Activated T-helper 1 cell treated with anti-CD3 and anti-CD28 coated beads, Interleukin-12 subunit alpha, Interleukin-12 subunit beta, Interleukin-2, Interleukin-4 antibody, amounts not matched to agents 30 ng/mL and 10 ng/mL and 1 ng/mL, durations not matched to agents 14 hours and 24 hours and 36 hours (primary cell): ENCODE measurements at regions not wholly inside any gene's neighbourhood (a gene's known extent, or its start where the extent isn't known, plus 50 kb on each side); places are given as distances from the start of the nearest gene placed in this dataset.

ENCODE experiments used
- DNase-seq: peaks from one replicate; pipeline ENCODE4 v3.0.0; 2021; ENCODE audit warnings: low spot score
- H3K27ac Mint-ChIP-seq: one replicate; pipeline ENCODE4 v1.8.0; 2021; ENCODE audit warnings: mild to moderate bottlenecking, mixed read lengths
- H3K27me3 Mint-ChIP-seq: one replicate; pipeline ENCODE4 v1.8.0; 2022; ENCODE audit warnings: mild to moderate bottlenecking, moderate library complexity, mixed read lengths; ENCODE audit not compliant: insufficient read depth
- H3K36me3 Mint-ChIP-seq: one replicate; pipeline ENCODE4 v1.8.0; 2021; ENCODE audit warnings: low read depth, mixed read lengths
- H3K4me1 Mint-ChIP-seq: one replicate; pipeline ENCODE4 v1.8.0; 2021; ENCODE audit warnings: low read depth, mixed read lengths
- H3K4me3 Mint-ChIP-seq: one replicate; pipeline ENCODE4 v1.8.0; 2021; ENCODE audit warnings: mild to moderate bottlenecking, moderate library complexity, mixed read lengths
- H3K9me3 Mint-ChIP-seq: one replicate; pipeline ENCODE4 v1.8.0; 2021; ENCODE audit warnings: mixed read lengths
- intact Hi-C: fragments of 100-400 bp; cut with micrococcal nuclease; formaldehyde crosslinking; loops from one replicate; pipeline ENCODE4 v1.15.1; 2024

DNA sequence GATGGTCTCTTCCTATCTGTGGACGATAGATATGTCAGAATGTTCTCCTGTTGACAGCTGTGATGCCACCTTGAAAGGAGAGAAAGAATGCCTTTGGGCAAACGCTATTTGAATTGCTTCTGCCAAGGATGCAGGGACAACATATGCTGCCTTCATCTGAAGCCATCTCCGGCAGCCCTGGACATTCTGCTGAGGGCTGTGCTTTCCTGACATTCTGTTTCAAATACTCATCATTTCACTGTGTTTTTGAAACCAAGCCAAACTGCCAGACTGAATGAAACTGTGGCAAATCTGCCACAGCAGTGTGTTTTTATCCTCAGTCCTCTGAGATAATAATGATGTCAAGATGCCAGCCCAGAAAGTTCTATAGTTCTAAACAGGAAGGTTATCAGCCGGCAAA lies 85.8 kb upstream of the BCAT1 start:
- Mint-ChIP-seq H3K9me3 (no peaks in the 10 kb centered on the region), H3K27me3 (peaks cover 15% of the 10 kb centered on the region), H3K4me3 (no peak overlapping the region), H3K4me1 (no peaks in the 10 kb centered on the region), H3K36me3 (no peaks in the 10 kb centered on the region), H3K27ac (no peak overlapping the region)
- no peak for DNase-seq
- intact Hi-C loops, result loop anchor here (5.0 kb wide), 1 partner anchor 43 kb away; no protein-coding TSS in a partner anchor

DNA sequence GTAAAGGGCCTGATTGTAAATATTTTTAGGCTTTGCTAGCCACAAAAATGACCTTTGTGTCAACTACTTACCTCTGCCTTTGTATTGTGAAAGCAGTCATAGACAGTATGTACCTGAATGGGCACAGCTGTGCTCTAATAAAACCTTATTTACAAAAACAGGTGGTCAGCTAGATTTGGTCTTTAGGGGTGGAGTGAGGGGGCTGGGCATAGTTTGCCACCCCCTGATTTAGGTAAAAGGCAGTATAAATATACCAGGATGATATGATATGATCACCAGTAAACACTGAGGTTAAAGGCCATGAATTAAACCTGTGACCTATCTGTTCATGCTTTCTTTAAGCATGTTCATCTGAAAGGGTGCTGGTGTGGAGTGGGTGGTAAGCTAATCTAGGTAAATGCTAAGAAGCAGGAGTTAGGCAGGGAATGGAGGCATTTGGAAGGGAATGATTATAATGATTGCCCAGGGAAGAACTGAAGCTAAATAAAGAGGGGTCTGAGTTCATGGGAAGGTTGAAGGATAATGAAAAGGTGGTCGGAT lies 77.1 kb upstream of the BCAT1 start:
- H3K9me3 Mint-ChIP-seq, result no peaks in the 10 kb centered on the region
- intact Hi-C loops, result no loop called here
- no peaks in the 10 kb centered on the region for H3K36me3 Mint-ChIP-seq
- H3K4me3 Mint-ChIP-seq, result no peak overlapping the region
- no peak for DNase-seq
- H3K27me3 Mint-ChIP-seq, result peaks cover 2% of the 10 kb centered on the region
- no peak overlapping the region for H3K27ac Mint-ChIP-seq
- no peaks in the 10 kb centered on the region for H3K4me1 Mint-ChIP-seq

DNA sequence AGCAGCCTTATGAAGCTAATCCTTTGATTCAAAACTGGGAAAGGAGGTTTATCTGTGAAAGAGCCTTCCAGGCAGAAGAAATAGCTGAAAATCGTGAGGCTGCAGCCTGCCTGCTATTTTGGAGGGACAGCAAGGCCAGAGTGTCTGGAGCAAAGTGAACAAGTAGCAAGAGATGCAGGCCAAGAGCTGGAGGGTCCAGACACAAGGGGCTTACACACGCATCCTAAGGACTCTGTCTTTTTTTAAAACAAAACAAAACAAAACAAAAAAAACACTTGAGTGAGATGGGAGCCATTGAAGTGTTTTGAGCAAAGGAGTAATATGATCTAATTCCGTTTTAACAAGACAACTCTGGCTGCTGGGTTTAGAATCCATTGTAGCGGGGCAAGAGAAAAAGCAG lies 76.4 kb upstream of the BCAT1 start:
- H3K4me3 Mint-ChIP-seq, result no peak overlapping the region
- no peaks in the 10 kb centered on the region for H3K4me1 Mint-ChIP-seq
- H3K36me3 Mint-ChIP-seq, result no peaks in the 10 kb centered on the region
- intact Hi-C loops, result no loop called here
- peaks cover 5% of the 10 kb centered on the region for H3K27me3 Mint-ChIP-seq
- H3K27ac Mint-ChIP-seq, result no peak overlapping the region
- no peaks in the 10 kb centered on the region for H3K9me3 Mint-ChIP-seq
- no peak for DNase-seq

DNA sequence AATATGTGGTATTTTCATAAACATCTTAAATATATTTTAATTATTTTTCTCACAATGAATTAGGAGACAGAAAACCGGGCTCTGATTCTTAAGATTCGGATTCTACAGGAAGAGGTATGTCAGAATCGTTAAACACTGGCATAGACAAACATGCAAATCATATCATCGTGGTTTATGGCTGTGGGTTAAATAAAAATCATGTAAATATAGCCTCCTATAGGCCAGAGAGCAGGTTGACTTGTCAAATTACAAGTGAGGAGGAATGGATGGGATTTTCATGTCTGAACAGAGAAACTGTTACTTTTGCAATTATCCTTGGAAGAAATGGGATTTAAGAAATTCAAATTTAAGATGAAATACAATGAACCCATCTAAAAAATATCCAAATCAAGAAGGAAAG lies 74.9 kb upstream of the BCAT1 start:
- Mint-ChIP-seq H3K27ac (no peak overlapping the region), H3K4me3 (no peak overlapping the region), H3K4me1 (no peaks in the 10 kb centered on the region), H3K27me3 (peaks cover 5% of the 10 kb centered on the region), H3K36me3 (no peaks in the 10 kb centered on the region), H3K9me3 (no peaks in the 10 kb centered on the region)
- DNase-seq, result no peak
- intact Hi-C loops, result no loop called here

DNA sequence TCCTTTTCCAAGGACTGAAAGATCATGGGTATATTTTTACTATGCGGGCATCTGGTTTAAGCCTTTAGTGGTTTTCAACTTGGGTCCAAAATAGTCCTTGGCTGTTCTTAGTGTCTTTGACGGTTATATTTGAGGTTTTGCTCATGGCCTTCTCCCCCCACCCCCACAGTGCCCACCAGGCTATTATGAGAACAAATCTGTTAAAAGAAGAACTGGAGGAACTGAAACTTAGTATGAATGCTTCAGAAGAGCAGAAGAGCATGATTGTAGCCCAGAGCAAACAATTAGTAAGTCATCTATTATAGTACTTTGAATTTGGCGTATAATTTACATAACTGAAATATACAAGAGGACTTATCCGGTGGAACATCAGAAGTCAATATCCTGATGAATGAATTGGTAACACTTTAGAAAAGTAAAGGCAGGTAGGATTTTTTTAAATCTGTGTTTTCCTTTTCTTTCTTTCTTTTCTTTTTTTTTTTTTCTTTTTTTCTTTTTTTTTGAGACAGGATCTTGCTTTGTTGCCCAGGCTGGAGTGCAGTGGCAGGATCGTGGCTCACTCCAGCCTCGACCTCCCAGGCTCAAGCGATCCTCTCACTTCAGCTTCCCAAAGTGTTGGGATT lies 71.8 kb upstream of the BCAT1 start:
- DNase-seq, result no peak
- no peak overlapping the region for H3K27ac Mint-ChIP-seq
- peaks cover 11% of the 10 kb centered on the region for H3K27me3 Mint-ChIP-seq
- intact Hi-C loops, result no loop called here
- H3K9me3 Mint-ChIP-seq, result no peaks in the 10 kb centered on the region
- no peaks in the 10 kb centered on the region for H3K4me1 Mint-ChIP-seq
- H3K4me3 Mint-ChIP-seq, result no peak overlapping the region
- no peaks in the 10 kb centered on the region for H3K36me3 Mint-ChIP-seq

DNA sequence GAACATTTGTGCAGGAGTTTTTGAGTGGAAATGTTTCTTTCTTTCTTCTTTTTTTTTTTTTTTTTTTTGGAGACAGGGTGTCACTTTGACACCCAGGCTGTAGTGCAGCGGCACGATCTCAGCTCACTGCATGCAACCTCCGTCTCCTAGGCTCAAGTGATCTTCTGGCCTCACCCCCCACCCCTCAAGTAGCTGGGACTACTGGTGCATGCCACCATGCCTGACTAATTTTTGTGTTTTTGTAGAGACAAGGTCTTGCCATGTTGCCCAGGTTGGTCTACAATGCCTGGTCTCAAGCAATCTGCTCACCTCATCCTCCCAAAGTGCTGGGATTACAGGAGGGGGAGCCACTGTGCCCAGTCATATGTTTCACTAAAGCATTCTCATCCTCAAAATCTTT lies 69.2 kb upstream of the BCAT1 start:
- Mint-ChIP-seq H3K4me1 (no peaks in the 10 kb centered on the region), H3K36me3 (no peaks in the 10 kb centered on the region)

DNA sequence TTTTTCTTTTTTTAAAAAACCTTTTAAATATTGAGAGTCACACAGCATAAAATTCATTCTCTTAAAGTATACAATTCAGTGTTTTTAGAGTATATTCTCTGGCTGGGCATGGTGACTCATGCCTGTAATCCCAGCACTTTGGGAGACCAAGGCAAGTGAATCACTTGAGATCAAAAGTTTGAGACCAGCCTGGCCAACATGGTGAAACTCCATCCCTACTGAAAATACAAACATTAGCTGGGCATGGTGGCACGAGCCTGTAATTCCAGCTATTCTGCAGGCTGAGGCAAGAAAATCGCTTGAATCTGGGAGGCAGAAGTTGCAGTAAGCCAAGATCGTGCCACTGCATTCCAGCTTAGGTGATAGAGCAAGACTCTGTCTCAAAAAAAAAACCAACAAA lies 68.4 kb upstream of the BCAT1 start:
- Mint-ChIP-seq H3K27me3 (peaks cover 11% of the 10 kb centered on the region), H3K36me3 (no peaks in the 10 kb centered on the region), H3K4me3 (no peak overlapping the region), H3K27ac (no peak overlapping the region), H3K4me1 (no peaks in the 10 kb centered on the region), H3K9me3 (no peaks in the 10 kb centered on the region)
- DNase-seq, result no peak
- intact Hi-C loops, result no loop called here

More for the DNA sequence above, 69.2 kb upstream of the BCAT1 start:
- DNase-seq, result no peak
- Mint-ChIP-seq H3K27ac (no peak overlapping the region), H3K27me3 (peaks cover 11% of the 10 kb centered on the region), H3K4me3 (no peak overlapping the region), H3K9me3 (no peaks in the 10 kb centered on the region)
- intact Hi-C loops, result no loop called here

DNA sequence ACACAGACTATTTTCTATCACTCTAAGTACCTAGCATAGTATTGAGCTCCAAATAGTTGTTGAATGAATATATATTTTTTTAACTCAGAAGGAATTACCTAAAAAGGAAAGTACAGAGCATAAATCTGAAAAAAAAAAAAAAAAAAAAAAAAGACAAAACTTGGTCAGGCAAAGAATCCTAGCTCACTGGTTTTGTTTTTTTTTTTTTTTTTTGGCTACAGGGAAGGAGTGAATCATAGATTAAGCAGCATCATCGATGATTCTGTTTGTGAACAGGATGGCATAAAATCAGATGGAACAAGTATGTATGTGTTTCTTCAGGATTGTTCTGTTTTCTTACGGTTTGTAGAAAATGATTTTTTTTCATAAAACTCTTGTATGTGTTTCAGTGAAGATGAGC lies 66.1 kb upstream of the BCAT1 start:
- Mint-ChIP-seq H3K27me3 (peaks cover 6% of the 10 kb centered on the region), H3K4me1 (no peaks in the 10 kb centered on the region), H3K27ac (no peak overlapping the region), H3K36me3 (no peaks in the 10 kb centered on the region), H3K4me3 (no peak overlapping the region), H3K9me3 (no peaks in the 10 kb centered on the region)
- intact Hi-C loops, result no loop called here
- no peak for DNase-seq

DNA sequence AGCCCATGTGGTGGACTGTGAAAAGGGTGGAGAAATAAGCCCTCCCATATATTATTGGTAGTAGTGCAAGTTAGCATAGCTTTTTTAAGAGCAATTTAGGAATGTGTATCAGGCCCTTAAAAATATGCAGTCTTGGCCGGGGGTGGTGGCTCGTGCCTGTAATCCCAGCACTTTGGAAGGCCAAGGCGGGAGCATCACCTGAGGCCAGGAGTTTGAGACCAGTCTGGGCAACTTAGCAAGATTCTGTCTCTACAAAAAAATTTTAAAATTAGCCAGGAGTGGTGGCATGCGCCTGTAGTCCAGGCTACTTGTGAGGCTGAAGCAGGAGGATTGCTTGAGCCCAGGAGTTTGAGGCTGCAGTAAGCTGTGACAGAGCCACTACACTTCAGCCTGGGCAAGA lies 64.2 kb upstream of the BCAT1 start:
- no peaks in the 10 kb centered on the region for H3K4me1 Mint-ChIP-seq
- no peaks in the 10 kb centered on the region for H3K36me3 Mint-ChIP-seq
- H3K9me3 Mint-ChIP-seq, result no peaks in the 10 kb centered on the region
- no peak overlapping the region for H3K4me3 Mint-ChIP-seq
- H3K27ac Mint-ChIP-seq, result no peak overlapping the region
- intact Hi-C loops, result no loop called here
- H3K27me3 Mint-ChIP-seq, result peaks cover 6% of the 10 kb centered on the region
- no peak for DNase-seq

DNA sequence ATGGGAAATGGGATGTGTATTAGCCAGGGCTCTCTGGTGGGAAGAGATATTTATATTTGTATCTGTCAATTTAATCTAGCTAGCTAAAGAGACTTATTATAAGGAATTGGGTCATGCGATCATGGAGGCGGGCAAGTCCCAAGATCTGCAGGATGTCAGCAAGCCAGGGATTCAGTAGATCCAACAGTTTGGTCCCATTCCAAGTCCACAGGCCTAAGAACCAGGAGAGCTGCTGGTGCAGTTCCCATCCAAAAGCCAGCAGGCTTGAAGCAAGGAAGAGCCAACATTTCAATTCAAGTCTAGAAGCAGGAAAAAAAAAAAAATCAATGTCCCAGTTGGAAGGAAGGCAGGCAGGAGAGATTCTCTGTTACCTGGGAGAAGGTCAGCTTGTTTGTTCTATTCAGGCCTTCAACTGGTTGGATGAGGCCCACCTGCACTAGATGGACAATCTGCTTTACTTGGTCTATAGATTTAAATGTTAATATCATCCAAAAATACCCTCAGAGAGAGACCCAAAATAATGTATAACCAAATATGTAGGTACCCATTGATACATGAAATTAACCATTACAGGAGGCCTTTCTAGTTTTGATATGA lies 60.7 kb upstream of the BCAT1 start:
- H3K36me3 Mint-ChIP-seq, result no peaks in the 10 kb centered on the region
- H3K4me1 Mint-ChIP-seq, result no peaks in the 10 kb centered on the region
- H3K9me3 Mint-ChIP-seq, result no peaks in the 10 kb centered on the region
- DNase-seq, result no peak
- no peak overlapping the region for H3K27ac Mint-ChIP-seq
- no peaks in the 10 kb centered on the region for H3K27me3 Mint-ChIP-seq
- H3K4me3 Mint-ChIP-seq, result no peak overlapping the region
- intact Hi-C loops, result no loop called here

DNA sequence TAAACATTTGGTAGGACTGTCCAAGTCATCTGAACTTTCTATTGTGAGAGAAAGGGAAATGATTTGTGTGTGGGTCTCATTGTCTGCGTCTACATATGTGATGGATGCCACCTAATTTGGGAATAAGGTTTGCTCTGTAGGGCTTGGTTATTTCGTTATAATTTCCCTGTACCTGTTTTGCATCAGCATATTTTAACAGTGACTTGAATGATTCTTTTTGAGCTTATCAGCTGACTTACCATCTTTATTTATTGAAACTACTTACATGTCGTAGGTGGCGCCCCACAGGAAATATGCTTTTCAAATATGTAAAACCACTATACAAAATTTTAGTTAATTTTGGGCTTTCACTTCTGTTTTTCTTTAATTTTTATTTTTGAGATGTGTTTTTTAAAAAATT lies 56.5 kb upstream of the BCAT1 start:
- peaks cover 3% of the 10 kb centered on the region for H3K27me3 Mint-ChIP-seq
- no peak overlapping the region for H3K27ac Mint-ChIP-seq
- no peak overlapping the region for H3K4me3 Mint-ChIP-seq
- H3K36me3 Mint-ChIP-seq, result no peaks in the 10 kb centered on the region
- H3K9me3 Mint-ChIP-seq, result no peaks in the 10 kb centered on the region
- intact Hi-C loops, result no loop called here
- no peaks in the 10 kb centered on the region for H3K4me1 Mint-ChIP-seq
- DNase-seq, result no peak

DNA sequence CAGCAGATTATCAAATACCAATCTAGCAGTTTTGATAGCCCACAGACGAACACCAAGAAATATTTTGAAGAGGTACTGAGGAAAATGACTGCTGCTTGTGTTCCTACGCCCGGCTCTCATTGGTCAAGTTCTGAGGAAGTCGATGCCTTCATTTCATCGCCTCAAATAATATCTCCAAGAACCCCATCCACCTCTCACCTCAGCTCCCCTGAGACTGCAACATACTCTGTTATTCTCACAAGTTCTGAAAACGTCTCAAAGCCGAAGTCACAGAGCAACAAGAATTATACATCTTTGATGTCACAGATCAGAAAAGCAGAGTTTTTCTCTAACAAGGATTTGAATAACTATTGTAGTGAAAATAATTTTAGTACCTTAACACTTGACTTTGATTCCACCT lies 55.5 kb upstream of the BCAT1 start:
- peaks cover 3% of the 10 kb centered on the region for H3K27me3 Mint-ChIP-seq
- DNase-seq, result no peak
- no peak overlapping the region for H3K4me3 Mint-ChIP-seq
- intact Hi-C loops, result no loop called here
- H3K27ac Mint-ChIP-seq, result no peak overlapping the region
- H3K9me3 Mint-ChIP-seq, result no peaks in the 10 kb centered on the region
- no peaks in the 10 kb centered on the region for H3K36me3 Mint-ChIP-seq
- no peaks in the 10 kb centered on the region for H3K4me1 Mint-ChIP-seq

DNA sequence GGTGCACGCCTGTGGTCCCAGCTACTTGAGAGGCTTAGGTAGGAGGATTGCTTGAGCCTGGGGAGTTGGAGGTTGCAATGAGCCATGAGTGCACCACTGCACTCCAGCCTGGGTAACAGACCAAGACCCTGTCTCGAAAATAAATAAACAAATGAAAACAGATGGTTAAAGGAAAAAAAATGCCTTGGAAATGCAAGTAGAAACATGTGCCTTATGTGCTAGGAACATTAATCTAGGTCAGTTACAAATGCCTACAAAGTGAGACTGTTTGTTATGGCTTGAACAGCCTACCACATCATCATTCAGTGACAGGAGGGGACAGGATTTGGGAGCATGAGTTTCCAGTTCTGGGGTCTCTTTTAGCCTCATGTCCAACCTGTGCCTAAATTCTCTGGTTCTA lies 52.4 kb upstream of the BCAT1 start:
- no peaks in the 10 kb centered on the region for H3K36me3 Mint-ChIP-seq
- peaks cover 15% of the 10 kb centered on the region for H3K27me3 Mint-ChIP-seq
- H3K4me3 Mint-ChIP-seq, result no peak overlapping the region
- no peak overlapping the region for H3K27ac Mint-ChIP-seq
- no peaks in the 10 kb centered on the region for H3K4me1 Mint-ChIP-seq
- intact Hi-C loops, result no loop called here
- no peaks in the 10 kb centered on the region for H3K9me3 Mint-ChIP-seq
- DNase-seq, result no peak
